ENCODE measurements at regions not wholly inside any gene's neighbourhood (a gene's known extent, or its start where the extent isn't known, plus 50 kb on each side); places are given as distances from the start of the nearest gene placed in this dataset.
A peak's percentile ranks its signal among the peaks of the same experiment; 100 is the strongest.

DNA sequence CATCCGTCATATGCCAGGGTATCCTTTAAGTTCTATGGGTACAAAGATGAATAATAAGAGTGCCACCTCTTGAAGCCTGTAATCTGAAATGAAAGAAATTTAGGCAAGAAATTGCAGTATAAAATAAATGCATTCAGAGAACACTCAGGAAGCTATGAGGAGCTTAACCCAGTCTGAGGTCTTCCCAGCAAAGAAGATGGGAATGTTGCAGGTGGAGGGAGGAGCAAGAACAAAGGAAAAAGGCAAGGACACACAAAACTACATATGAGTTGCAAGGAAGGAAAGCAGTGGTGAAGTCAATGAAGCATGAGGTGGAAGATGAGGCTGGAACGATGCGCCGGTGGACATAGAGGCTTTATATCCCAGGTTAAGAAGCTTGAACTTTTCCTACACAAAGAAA lies 67.0 kb upstream of the DST start:
- Histone ChIP-seq H4K20me1 (ENCODE audit: insufficient read depth, low read length, poor library complexity, severe bottlenecking) (no peaks in the 10 kb centered on the region), H2AFZ (ENCODE audit: low read length) (no peak overlapping the region), H3K9ac (ENCODE audit: low read depth, low read length, poor library complexity, severe bottlenecking) (no peak overlapping the region), H3K4me1 (ENCODE audit: insufficient read depth, low read length, poor library complexity, severe bottlenecking) (peaks cover 6% of the 10 kb centered on the region), H3F3A (ENCODE audit: low read depth) (no peaks in the 10 kb centered on the region), H3K79me2 (ENCODE audit: insufficient read depth, low read length) (no peaks in the 10 kb centered on the region), H3K9me3 (ENCODE audit: insufficient read depth, low read depth, low read length) (no peaks in the 10 kb centered on the region), H3K9me2 (replicated peaks; ENCODE audit: low read depth, low read length) (no peaks in the 10 kb centered on the region), H3K4me3 (ENCODE audit: low read length, poor library complexity, severe bottlenecking) (no peak overlapping the region), H3K27me3 (ENCODE audit: insufficient read depth, low read length, poor library complexity, severe bottlenecking) (no peaks in the 10 kb centered on the region), H3K4me2 (ENCODE audit: low read depth, low read length, poor library complexity, severe bottlenecking) (no peak overlapping the region), H3K36me3 (ENCODE audit: insufficient read depth, low read length) (no peaks in the 10 kb centered on the region)
- TF ChIP-seq, protein P1, sequence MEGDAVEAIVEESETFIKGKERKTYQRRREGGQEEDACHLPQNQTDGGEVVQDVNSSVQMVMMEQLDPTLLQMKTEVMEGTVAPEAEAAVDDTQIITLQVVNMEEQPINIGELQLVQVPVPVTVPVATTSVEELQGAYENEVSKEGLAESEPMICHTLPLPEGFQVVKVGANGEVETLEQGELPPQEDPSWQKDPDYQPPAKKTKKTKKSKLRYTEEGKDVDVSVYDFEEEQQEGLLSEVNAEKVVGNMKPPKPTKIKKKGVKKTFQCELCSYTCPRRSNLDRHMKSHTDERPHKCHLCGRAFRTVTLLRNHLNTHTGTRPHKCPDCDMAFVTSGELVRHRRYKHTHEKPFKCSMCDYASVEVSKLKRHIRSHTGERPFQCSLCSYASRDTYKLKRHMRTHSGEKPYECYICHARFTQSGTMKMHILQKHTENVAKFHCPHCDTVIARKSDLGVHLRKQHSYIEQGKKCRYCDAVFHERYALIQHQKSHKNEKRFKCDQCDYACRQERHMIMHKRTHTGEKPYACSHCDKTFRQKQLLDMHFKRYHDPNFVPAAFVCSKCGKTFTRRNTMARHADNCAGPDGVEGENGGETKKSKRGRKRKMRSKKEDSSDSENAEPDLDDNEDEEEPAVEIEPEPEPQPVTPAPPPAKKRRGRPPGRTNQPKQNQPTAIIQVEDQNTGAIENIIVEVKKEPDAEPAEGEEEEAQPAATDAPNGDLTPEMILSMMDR (conservative IDR thresholded peaks at IDR 0.05; ENCODE audit: low read length), result no peak
- no peak for TF ChIP-seq EZH2phosphoT487 (IDR thresholded peaks at IDR 0.05; ENCODE audit: borderline replicate concordance)

DNA sequence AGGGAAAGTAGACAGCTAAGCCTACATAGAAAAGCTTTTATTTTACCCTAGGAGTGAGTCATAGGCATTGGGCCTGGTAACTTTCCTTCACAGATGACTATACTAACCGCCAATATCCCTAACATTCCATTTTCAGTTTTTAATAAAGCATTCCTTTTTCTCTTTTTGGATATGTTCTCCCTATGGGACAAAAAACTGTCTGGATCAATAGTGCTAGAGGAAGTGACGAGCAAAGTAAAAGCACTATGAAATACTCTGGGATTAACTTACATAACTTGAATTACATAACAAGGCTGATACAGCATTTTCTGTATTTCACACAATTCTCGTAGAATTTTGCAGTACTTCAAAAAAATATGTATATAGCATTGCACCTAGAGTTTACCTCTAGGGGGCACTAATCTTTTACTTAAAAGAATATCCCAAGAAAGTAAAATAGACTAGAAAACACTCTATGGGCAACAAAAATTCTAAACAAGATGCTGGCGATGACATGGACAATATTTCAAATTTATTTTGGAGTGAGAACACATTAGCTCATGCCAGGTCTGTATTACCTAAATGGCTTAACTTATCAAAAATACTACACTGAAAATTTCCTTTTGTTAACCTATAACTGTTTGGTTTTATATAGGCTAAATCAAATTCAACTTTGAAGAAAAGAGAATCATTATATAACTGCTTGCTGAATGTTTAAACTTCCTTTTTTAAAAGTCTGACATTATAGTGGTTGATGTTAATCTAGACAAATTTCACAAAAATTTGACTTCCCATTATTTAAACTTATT lies 66.3 kb upstream of the DST start:
- Histone ChIP-seq H3K79me2 (ENCODE audit: insufficient read depth, low read length) (no peaks in the 10 kb centered on the region), H3K9me2 (replicated peaks; ENCODE audit: low read depth, low read length) (no peaks in the 10 kb centered on the region), H3K4me1 (ENCODE audit: insufficient read depth, low read length, poor library complexity, severe bottlenecking) (peaks cover 6% of the 10 kb centered on the region), H3K4me2 (ENCODE audit: low read depth, low read length, poor library complexity, severe bottlenecking) (no peak overlapping the region), H3K9me3 (ENCODE audit: insufficient read depth, low read depth, low read length) (no peaks in the 10 kb centered on the region), H3K36me3 (ENCODE audit: insufficient read depth, low read length) (no peaks in the 10 kb centered on the region), H3K4me3 (ENCODE audit: low read length, poor library complexity, severe bottlenecking) (no peak overlapping the region), H3F3A (ENCODE audit: low read depth) (no peaks in the 10 kb centered on the region), H3K9ac (ENCODE audit: low read depth, low read length, poor library complexity, severe bottlenecking) (no peak overlapping the region), H3K27me3 (ENCODE audit: insufficient read depth, low read length, poor library complexity, severe bottlenecking) (no peaks in the 10 kb centered on the region), H2AFZ (ENCODE audit: low read length) (no peak overlapping the region), H4K20me1 (ENCODE audit: insufficient read depth, low read length, poor library complexity, severe bottlenecking) (no peaks in the 10 kb centered on the region)
- TF ChIP-seq EZH2phosphoT487 (IDR thresholded peaks at IDR 0.05; ENCODE audit: borderline replicate concordance), result no peak
- TF ChIP-seq, protein P1 (conservative IDR thresholded peaks at IDR 0.05; ENCODE audit: low read length), result peak; percentile 85

DNA sequence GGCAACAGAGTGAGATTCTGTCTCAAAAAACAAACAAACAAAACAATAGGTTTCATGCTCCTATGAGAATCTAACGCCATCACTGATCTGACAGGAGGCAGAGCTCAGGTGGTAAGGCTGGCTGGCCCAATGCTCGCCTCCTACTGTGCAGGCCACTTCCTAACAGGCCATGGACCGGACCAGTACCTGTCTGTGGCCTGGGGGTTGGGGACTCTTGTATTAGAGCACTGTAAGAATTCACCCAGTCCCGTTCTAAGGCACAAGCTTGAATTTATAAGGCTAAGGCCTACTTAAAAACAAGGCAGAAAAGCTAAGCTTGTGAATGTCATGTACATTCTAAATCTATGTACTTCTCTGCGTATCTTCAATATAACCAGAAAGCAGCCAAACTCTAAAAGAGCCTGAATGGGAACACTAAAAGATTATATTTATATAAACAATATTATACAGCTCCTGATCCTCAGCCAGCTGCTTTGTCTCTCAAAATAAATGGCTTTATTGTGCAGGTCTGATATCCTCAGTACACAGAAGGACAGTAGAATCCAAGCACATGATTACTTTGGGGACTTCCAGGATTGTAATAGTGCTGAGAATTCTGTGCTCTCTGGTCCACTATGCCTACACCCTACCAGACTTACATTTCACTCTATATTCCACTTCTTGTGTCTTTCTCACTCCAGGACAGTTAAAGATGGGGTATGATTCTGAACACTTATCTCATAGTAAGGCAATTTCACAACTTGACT lies 64.5 kb upstream of the DST start:
- Histone ChIP-seq H3K9me3 (ENCODE audit: insufficient read depth, low read depth, low read length) (no peaks in the 10 kb centered on the region), H3K9ac (ENCODE audit: low read depth, low read length, poor library complexity, severe bottlenecking) (no peak overlapping the region), H3K27me3 (ENCODE audit: insufficient read depth, low read length, poor library complexity, severe bottlenecking) (no peaks in the 10 kb centered on the region), H3K79me2 (ENCODE audit: insufficient read depth, low read length) (no peaks in the 10 kb centered on the region), H4K20me1 (ENCODE audit: insufficient read depth, low read length, poor library complexity, severe bottlenecking) (no peaks in the 10 kb centered on the region), H2AFZ (ENCODE audit: low read length) (no peak overlapping the region), H3K36me3 (ENCODE audit: insufficient read depth, low read length) (no peaks in the 10 kb centered on the region), H3K4me3 (ENCODE audit: low read length, poor library complexity, severe bottlenecking) (no peak overlapping the region), H3K4me1 (ENCODE audit: insufficient read depth, low read length, poor library complexity, severe bottlenecking) (no peaks in the 10 kb centered on the region), H3K9me2 (replicated peaks; ENCODE audit: low read depth, low read length) (no peaks in the 10 kb centered on the region), H3F3A (ENCODE audit: low read depth) (no peaks in the 10 kb centered on the region), H3K4me2 (ENCODE audit: low read depth, low read length, poor library complexity, severe bottlenecking) (no peak overlapping the region)
- TF ChIP-seq EZH2phosphoT487 (IDR thresholded peaks at IDR 0.05; ENCODE audit: borderline replicate concordance), result no peak
- TF ChIP-seq, protein P1 (conservative IDR thresholded peaks at IDR 0.05; ENCODE audit: low read length), result no peak
